ENCODE measurements at regions not wholly inside any gene's neighbourhood (a gene's known extent, or its start where the extent isn't known, plus 50 kb on each side); places are given as distances from the start of the nearest gene placed in this dataset.

DNA sequence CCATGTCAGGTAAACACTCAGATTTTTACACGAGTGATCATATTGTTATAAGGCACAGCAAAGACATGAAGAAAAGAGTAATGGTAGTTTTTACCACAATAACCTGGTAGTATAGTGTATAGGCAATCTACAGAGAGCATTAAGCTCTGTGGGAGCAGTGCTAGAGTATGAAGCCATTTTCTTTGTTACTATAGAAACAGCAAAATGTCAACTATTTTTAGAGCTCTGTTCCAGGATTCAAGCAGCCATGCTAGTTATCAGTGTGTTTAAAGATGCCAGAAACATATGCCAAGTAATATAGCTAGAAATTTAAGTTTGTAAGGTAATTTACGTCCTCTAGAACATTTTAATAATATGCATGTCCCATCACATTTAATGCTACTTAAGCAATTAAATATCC lies 77.6 kb upstream of the RGS18 start:
- no peak for DNase-seq (ENCODE audit: low read depth in 2 of 2)

DNA sequence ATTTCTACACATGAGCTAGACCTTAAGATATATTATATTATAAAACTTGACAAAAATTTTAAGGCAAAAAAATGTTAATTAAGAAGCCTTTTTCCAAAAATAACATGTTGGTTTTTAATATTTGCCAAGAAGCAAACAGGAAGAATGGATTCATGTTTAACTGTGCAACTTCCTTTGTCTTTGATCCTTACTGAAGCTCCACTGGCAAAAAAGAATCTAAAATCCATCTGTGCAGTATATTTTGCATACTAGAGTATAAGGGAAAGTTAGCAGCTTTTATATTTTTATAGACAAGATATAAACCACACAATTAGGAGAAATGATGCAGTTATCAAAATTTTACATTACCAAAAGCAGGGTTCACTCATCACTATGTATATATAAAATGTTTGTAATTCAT lies 76.9 kb upstream of the RGS18 start:
- DNase-seq (ENCODE audit: low read depth in 2 of 2): no peak

DNA sequence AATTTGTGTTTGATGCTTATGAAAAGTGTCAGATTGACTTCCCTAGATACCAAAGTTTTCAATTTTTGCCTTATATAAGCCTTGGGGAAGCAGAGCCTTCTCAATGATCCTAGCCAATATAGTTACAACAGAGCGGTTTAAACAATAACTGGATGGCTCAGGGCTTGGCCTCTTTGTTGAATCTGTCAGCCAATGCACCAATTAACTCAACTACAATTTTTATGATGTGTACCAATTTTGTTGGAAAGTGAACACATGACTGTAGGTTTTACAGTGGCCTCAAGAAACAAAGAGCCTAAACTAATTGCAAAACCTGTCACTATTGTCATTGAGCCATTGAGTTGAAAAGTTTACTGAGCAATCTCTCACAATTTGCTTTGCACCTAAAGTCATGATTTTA lies 71.6 kb upstream of the RGS18 start:
- no peak for DNase-seq (ENCODE audit: low read depth in 2 of 2)

DNA sequence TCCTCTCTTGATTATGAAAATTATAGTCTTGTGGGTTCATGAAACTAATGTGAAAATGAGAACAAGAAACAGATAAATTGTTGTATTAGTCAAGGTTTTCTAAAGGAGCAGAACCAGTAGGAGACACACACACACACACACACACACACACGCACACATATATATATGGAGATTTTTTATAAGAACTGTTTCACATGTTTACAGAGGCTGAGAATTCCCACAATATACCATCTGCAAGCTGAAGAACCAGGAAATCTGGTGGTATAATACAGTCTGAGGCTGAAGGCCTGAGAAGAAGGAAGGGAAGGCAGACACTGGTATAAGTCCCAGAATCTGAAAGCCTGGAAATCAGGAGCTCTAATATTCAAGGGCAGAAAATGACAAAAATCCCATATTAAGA lies 70.9 kb upstream of the RGS18 start:
- DNase-seq (ENCODE audit: low read depth in 2 of 2): no peak

DNA sequence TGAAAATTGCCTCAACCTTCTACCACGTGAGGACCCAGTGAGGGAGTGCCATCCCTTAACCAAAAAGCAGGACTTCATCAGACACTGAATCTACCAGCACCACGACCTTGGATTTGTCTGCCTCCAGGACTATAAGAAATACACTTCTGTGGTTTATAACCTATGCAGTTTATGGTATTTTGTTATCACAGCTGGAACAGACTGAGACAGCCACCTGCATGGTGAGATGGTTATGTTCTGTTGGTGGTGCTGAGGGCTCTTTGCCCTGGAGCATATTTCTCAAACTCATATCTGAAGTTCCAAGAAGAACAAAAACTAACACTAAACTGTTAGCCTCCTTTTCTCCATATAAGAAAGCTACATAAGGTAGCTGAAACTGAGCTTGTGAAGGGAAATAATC lies 69.8 kb upstream of the RGS18 start:
- DNase-seq (ENCODE audit: low read depth in 2 of 2): no peak

DNA sequence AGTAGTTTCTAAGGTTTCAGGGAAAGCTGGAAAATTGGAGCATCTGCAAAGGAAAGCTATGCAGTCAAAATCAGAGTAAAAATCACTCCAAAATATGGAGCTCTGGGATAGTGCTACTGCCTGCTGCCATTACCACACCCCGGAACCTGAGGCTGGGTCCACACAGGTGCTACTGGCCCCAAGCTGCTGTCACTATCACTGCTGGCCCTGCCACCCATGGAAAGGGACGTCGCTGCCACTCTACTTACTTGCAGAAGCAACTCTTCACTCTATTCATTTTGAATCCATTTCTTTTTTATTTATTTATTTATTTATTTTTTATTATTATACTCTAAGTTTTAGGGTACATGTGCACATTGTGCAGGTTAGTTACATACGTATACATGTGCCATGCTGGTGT lies 60.3 kb upstream of the RGS18 start:
- DNase-seq (ENCODE audit: low read depth in 2 of 2): no peak

DNA sequence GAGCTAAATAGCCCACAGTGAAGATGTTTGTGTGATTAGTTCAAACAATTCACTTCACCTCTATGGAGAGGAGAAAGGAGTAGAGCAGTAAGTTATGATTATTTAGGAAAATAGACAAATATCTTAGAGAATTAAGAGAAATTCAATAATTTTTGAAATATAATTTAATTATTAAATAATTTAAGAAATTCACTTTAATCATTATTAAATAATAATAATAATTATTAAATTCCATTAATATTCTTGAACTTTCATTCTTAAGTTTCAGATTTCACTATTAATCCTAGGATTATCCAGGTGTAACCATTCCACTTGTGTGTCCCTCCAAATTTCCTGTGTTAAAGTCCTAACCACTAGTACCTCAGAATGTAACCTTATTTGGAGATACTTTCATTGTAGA lies 58.9 kb upstream of the RGS18 start:
- no peak for DNase-seq (ENCODE audit: low read depth in 2 of 2)

DNA sequence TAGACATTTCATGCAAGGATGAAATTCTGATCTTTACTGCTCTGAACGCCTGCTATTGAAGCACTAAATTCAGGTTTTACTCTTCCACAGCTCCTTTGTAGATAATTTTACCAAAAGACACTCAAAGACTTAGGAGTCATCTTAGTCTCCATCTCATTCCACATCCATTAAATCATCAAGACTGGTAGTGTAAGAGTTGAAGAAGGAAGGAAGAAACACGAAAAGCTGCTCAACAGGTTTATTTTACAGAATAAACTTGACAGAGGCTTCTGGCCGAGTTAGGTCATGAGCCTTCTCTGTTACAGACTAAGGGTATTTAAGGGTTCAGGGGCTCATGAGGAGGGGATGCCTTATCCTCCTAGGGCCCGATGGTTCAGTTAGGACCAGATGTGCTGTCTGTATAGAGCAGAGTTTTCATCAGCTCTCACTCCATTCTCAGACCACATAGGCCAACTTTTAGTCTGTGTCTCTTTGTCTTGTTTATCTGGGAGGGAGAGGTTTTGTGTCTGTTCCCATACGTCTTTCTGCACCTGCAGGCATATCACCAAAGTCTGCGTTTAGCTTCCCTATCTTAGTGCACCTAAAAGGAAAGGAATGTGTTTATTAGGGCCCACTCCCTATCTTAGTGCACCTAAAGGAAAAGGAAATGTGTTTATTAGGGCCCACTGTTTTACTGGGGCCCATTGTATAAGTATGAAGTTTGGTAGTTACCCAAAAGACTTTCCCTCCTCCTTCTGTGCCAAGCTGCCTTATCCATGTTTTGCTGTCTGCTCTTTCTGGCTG lies 57.4 kb upstream of the RGS18 start:
- no peak for DNase-seq (ENCODE audit: low read depth in 2 of 2)

DNA sequence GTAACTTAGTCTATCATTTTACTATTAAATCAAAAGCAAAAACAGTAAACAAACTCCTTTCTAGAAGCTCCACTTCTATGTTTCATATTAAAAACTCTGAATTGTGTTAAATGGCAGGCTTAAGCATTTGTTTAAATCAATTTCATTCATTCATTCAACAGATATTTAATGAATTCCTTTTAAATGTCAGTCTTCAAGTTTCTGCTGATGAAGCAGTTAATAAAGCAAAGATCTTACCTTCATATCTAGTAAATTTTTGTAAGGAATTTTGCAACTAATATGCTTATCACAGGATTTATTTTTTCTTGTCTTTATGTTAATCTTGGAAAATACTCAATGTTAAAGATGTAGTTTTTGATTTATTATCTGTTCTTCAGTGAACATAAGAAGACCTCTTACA lies 54.1 kb upstream of the RGS18 start:
- no peak for DNase-seq (ENCODE audit: low read depth in 2 of 2)

DNA sequence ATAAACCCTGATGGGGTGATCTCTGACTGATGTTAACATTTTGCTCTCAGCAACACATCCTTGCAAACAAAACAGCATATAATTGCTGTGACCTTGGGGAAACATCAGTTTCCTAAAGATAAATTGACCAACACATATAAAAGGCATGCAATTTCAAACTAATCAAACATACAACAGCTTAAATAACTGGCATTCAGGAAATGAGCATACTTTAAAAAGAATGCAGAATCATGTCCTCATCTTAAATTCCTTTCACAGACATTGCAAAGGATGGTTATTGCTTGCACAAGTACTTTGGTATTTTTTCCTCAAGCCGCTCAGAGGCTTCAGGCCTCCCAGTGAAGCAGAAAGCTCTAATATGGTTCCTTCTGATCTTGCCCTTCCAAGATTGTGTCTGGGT lies 53.4 kb upstream of the RGS18 start:
- peak; percentile 79 to 82 for DNase-seq (ENCODE audit: low read depth in 2 of 2)

DNA sequence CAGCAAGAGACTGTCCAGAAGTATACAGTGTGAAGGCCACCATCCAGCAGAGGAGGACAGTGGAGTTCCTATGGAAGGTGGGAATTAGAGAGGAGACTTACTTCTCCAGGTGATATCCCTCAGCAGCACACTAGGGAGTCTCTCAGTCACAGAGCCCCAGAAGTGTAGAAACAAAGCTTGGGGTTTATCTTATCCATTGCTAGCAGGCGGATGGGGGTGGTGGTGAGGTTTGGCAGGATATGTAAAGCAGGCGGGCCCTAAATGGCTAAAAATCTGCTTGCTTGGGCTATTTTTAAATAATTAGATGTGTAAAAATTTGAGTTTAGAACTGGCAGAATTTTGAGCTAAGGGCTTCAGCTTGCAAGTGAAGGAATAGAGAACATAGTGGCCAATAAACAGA lies 50.1 kb upstream of the RGS18 start:
- DNase-seq (ENCODE audit: low read depth in 2 of 2): no peak

Data from fibroblast of skin of left quadriceps (primary cell).